ENCODE measurements at regions not wholly inside any gene's neighbourhood (a gene's known extent, or its start where the extent isn't known, plus 50 kb on each side); places are given as distances from the start of the nearest gene placed in this dataset.

GRCh38 chrX:40971736-40972135, 113.5 kb upstream of the USP9X start:
- H2AFZ ChIP-seq (ENCODE audit: insufficient read depth, low read length, poor library complexity), result no peak overlapping the region
- no peak overlapping the region for H3K14ac ChIP-seq (ENCODE audit: low read length)
- no peaks in the 10 kb centered on the region for H3K9me3 ChIP-seq (ENCODE audit: insufficient read depth, low read depth, low read length)
- no peak overlapping the region for H3K4ac ChIP-seq (ENCODE audit: low read depth, low read length)
- H4K8ac ChIP-seq (ENCODE audit: low read depth, low read length), result no peak overlapping the region
- H3K79me1 ChIP-seq (ENCODE audit: low read length), result peaks cover 3% of the 10 kb centered on the region
- H3K36me3 ChIP-seq (ENCODE audit: control insufficient read depth in 1 of 2, insufficient read depth in 2 of 2, low read length in 2 of 2), result no peaks in the 10 kb centered on the region
- no peaks in the 10 kb centered on the region for H3K79me2 ChIP-seq (ENCODE audit: control insufficient read depth, insufficient read depth, low read length, poor library complexity)
- H4K91ac ChIP-seq (ENCODE audit: low read depth, low read length), result no peak overlapping the region
- no peak overlapping the region for H3K23ac ChIP-seq (ENCODE audit: low read length)
- H3K4me3 ChIP-seq (ENCODE audit: low read depth, low read length), result no peak overlapping the region
- no peak overlapping the region for H2BK12ac ChIP-seq (ENCODE audit: low read length)
- no peak overlapping the region for H2BK120ac ChIP-seq (ENCODE audit: insufficient read depth, low read length, poor library complexity)
- H2AK5ac ChIP-seq (ENCODE audit: low read length), result no peak overlapping the region
- peaks cover 2 to 4% of the 10 kb centered on the region in 2 experiments for H3K4me1 ChIP-seq (ENCODE audit: control insufficient read depth in 1 of 2, insufficient read depth in 2 of 2, low read length in 2 of 2)
- H3K18ac ChIP-seq (ENCODE audit: low read length), result no peak overlapping the region
- peak overlapping the region; percentile 17 for H3K27ac ChIP-seq (ENCODE audit: low read depth, low read length)
- no peak overlapping the region for H3K9ac ChIP-seq (ENCODE audit: low read length)
- H3K27me3 ChIP-seq (ENCODE audit: insufficient read depth, low read length), result no peaks in the 10 kb centered on the region
- no peak overlapping the region for H3K4me2 ChIP-seq (ENCODE audit: low read length)
- no CpG with 5 or more reads among the region's 1 CpG for WGBS (ENCODE audit: extremely low coverage, insufficient coverage, insufficient read length)
- H2BK5ac ChIP-seq (ENCODE audit: low read depth, low read length, poor library complexity), result no peak overlapping the region
- DNase-seq, result no peak
- no peak overlapping the region for H4K12ac ChIP-seq (ENCODE audit: low read depth, low read length)

GRCh38 chrX:40973619-40974018, 111.6 kb upstream of the USP9X start:
- Histone ChIP-seq H3K27me3 (ENCODE audit: insufficient read depth, low read length) (no peaks in the 10 kb centered on the region), H2AFZ (ENCODE audit: insufficient read depth, low read length, poor library complexity) (no peak overlapping the region), H3K27ac (ENCODE audit: low read depth, low read length) (peak overlapping the region; percentile 53), H4K91ac (ENCODE audit: low read depth, low read length) (no peak overlapping the region), H3K9me3 (ENCODE audit: insufficient read depth, low read depth, low read length) (no peaks in the 10 kb centered on the region), H3K23ac (ENCODE audit: low read length) (no peak overlapping the region), H3K18ac (ENCODE audit: low read length) (no peak overlapping the region), H4K12ac (ENCODE audit: low read depth, low read length) (no peak overlapping the region), H3K4ac (ENCODE audit: low read depth, low read length) (no peak overlapping the region), H3K79me2 (ENCODE audit: control insufficient read depth, insufficient read depth, low read length, poor library complexity) (no peaks in the 10 kb centered on the region), H3K36me3 (ENCODE audit: control insufficient read depth in 1 of 2, insufficient read depth in 2 of 2, low read length in 2 of 2) (no peaks in the 10 kb centered on the region), H3K4me3 (ENCODE audit: low read depth, low read length) (no peak overlapping the region), H3K4me1 (ENCODE audit: control insufficient read depth in 1 of 2, insufficient read depth in 2 of 2, low read length in 2 of 2) (peaks cover 2 to 4% of the 10 kb centered on the region in 2 experiments), H3K14ac (ENCODE audit: low read length) (no peak overlapping the region), H4K8ac (ENCODE audit: low read depth, low read length) (no peak overlapping the region), H2BK5ac (ENCODE audit: low read depth, low read length, poor library complexity) (peak overlapping the region; percentile 63), H3K4me2 (ENCODE audit: low read length) (no peak overlapping the region), H2AK5ac (ENCODE audit: low read length) (no peak overlapping the region), H2BK12ac (ENCODE audit: low read length) (peak overlapping the region; percentile 22), H3K79me1 (ENCODE audit: low read length) (peaks cover 3% of the 10 kb centered on the region), H3K9ac (ENCODE audit: low read length) (no peak overlapping the region), H2BK120ac (ENCODE audit: insufficient read depth, low read length, poor library complexity) (peak overlapping the region; percentile 76)
- WGBS (ENCODE audit: extremely low coverage, insufficient coverage, insufficient read length), result no CpG with 5 or more reads among the region's 3 CpGs
- no peak for DNase-seq

- DNase-seq, result peak in 1 of 2 donors; percentile 20
- WGBS (ENCODE audit: extremely low coverage, insufficient coverage, insufficient read length), result no CpG with 5 or more reads among the region's 3 CpGs
- Histone ChIP-seq H3K27me3 (ENCODE audit: insufficient read depth, low read length) (no peaks in the 10 kb centered on the region), H2AFZ (ENCODE audit: insufficient read depth, low read length, poor library complexity) (no peak overlapping the region), H3K4me1 (ENCODE audit: control insufficient read depth in 1 of 2, insufficient read depth in 2 of 2, low read length in 2 of 2) (peaks cover 2 to 4% of the 10 kb centered on the region in 2 experiments), H3K9me3 (ENCODE audit: insufficient read depth, low read depth, low read length) (no peaks in the 10 kb centered on the region), H3K4me2 (ENCODE audit: low read length) (no peak overlapping the region), H3K79me1 (ENCODE audit: low read length) (peaks cover 3% of the 10 kb centered on the region), H3K14ac (ENCODE audit: low read length) (no peak overlapping the region), H3K27ac (ENCODE audit: low read depth, low read length) (no peak overlapping the region), H2BK120ac (ENCODE audit: insufficient read depth, low read length, poor library complexity) (no peak overlapping the region), H2AK5ac (ENCODE audit: low read length) (no peak overlapping the region), H2BK12ac (ENCODE audit: low read length) (no peak overlapping the region), H3K4me3 (ENCODE audit: low read depth, low read length) (no peak overlapping the region), H3K18ac (ENCODE audit: low read length) (no peak overlapping the region), H2BK5ac (ENCODE audit: low read depth, low read length, poor library complexity) (no peak overlapping the region), H3K79me2 (ENCODE audit: control insufficient read depth, insufficient read depth, low read length, poor library complexity) (no peaks in the 10 kb centered on the region), H3K23ac (ENCODE audit: low read length) (no peak overlapping the region), H3K4ac (ENCODE audit: low read depth, low read length) (no peak overlapping the region), H4K12ac (ENCODE audit: low read depth, low read length) (no peak overlapping the region), H4K8ac (ENCODE audit: low read depth, low read length) (no peak overlapping the region), H4K91ac (ENCODE audit: low read depth, low read length) (no peak overlapping the region), H3K36me3 (ENCODE audit: control insufficient read depth in 1 of 2, insufficient read depth in 2 of 2, low read length in 2 of 2) (no peaks in the 10 kb centered on the region), H3K9ac (ENCODE audit: low read length) (no peak overlapping the region)
Observed at GRCh38 chrX:40975951-40976350, 109.3 kb upstream of the USP9X start.

GRCh38 chrX:40976981-40977380, 108.3 kb upstream of the USP9X start:
- no peak overlapping the region for H2AFZ ChIP-seq (ENCODE audit: insufficient read depth, low read length, poor library complexity)
- H3K4ac ChIP-seq (ENCODE audit: low read depth, low read length), result no peak overlapping the region
- no peak overlapping the region for H2BK12ac ChIP-seq (ENCODE audit: low read length)
- no peak overlapping the region for H4K91ac ChIP-seq (ENCODE audit: low read depth, low read length)
- H3K27ac ChIP-seq (ENCODE audit: low read depth, low read length), result no peak overlapping the region
- peaks cover 3% of the 10 kb centered on the region for H3K79me1 ChIP-seq (ENCODE audit: low read length)
- no peak overlapping the region for H2BK120ac ChIP-seq (ENCODE audit: insufficient read depth, low read length, poor library complexity)
- DNase-seq, result no peak
- no peak overlapping the region for H3K18ac ChIP-seq (ENCODE audit: low read length)
- no peak overlapping the region for H4K12ac ChIP-seq (ENCODE audit: low read depth, low read length)
- H3K9me3 ChIP-seq (ENCODE audit: insufficient read depth, low read depth, low read length), result no peaks in the 10 kb centered on the region
- H3K36me3 ChIP-seq (ENCODE audit: control insufficient read depth in 1 of 2, insufficient read depth in 2 of 2, low read length in 2 of 2), result no peaks in the 10 kb centered on the region
- no peaks in the 10 kb centered on the region for H3K79me2 ChIP-seq (ENCODE audit: control insufficient read depth, insufficient read depth, low read length, poor library complexity)
- H4K8ac ChIP-seq (ENCODE audit: low read depth, low read length), result no peak overlapping the region
- H3K27me3 ChIP-seq (ENCODE audit: insufficient read depth, low read length), result no peaks in the 10 kb centered on the region
- H3K23ac ChIP-seq (ENCODE audit: low read length), result no peak overlapping the region
- H2BK5ac ChIP-seq (ENCODE audit: low read depth, low read length, poor library complexity), result no peak overlapping the region
- peaks cover 2 to 4% of the 10 kb centered on the region in 2 experiments for H3K4me1 ChIP-seq (ENCODE audit: control insufficient read depth in 1 of 2, insufficient read depth in 2 of 2, low read length in 2 of 2)
- H3K14ac ChIP-seq (ENCODE audit: low read length), result no peak overlapping the region
- no peak overlapping the region for H2AK5ac ChIP-seq (ENCODE audit: low read length)
- H3K4me2 ChIP-seq (ENCODE audit: low read length), result no peak overlapping the region
- no peak overlapping the region for H3K4me3 ChIP-seq (ENCODE audit: low read depth, low read length)
- whole genome bisulfite sequencing (ENCODE audit: extremely low coverage, insufficient coverage, insufficient read length), result no CpG with 5 or more reads among the region's 1 CpG
- no peak overlapping the region for H3K9ac ChIP-seq (ENCODE audit: low read length)

Data from trophoblast cell (in vitro differentiated cells and primary cell).